NCI-H1436 treated with DMSO at 0.1 percent for 48 hours (cell line): ENCODE measurements at regions not wholly inside any gene's neighbourhood (a gene's known extent, or its start where the extent isn't known, plus 50 kb on each side); places are given as distances from the start of the nearest gene placed in this dataset.
A peak's percentile ranks its signal among the peaks of the same experiment; 100 is the strongest.

Experiments used
- DNase-seq: peaks from one replicate; lab custom pipeline; 2025; lab: John Stamatoyannopoulos, UW

DNA sequence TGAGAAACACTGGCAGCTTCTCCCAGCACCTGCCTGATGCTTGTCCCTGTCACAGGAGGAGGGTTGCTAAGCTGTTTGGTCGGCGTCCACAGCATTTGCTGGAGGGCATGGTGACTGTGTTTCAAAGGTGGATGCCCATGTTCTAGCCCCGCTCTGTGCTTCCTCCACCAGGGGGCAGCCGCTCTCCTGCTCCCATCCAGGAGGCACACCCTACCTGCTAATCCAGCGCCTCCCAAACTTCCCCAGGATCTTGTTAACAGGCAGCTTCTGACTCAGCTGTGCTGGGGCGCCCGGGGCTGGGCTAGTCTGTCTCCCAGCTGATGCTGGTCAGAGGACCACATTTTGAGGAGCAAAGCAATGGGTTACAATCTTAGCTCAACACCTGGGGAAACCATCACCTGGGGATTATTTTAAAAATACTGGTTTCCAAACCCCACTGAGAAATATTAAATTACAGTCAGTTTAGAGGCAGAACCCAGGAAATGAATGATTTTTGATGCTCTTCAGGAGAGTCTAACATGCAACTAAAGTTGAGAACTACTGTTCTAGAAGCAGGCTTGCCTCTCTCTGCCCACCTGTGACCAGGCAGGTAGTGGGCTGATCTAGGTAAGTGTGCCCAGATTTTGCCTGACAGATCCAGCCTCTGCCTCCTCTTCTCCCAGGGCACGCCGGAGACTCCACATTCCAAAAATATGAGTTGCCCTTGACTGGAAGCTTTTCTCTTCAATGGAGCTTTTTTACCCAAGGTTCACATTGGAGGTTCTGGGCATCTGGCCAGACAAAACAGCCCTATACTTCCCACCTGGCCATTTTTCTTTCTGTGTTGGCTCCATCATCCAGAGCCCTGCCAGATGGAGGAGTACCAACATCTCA is 92.7 kb upstream of the GPR26 start:
- DNase-seq: peak; percentile 23

DNA sequence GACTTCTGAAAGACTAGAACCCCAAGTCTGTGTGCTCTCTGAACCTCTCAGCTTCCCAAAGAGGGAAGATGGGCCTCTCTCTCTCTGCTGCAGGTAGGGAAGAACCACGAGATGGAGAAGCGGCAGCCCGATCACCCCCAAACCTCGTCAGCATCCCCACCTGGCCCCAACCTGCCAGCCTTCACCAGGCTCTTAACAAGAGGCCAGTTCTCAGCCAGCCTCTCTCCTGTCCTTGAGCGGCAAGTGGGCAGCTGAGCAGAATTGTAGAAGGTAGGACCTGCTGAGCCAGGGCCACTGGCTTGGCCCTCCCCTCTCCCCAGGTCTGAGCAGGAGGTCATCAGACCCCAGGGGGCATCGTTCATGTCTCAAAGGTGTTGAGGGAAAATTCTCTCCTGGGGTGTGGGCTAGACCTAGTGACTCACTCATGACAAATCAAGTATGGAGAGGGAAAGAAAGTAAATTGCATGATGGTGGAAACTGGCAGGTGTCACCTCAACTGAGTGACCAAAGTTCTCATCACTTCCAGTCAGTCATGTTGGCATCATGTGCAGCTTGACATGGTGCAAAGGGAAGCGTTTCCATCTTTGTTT is 92.0 kb upstream of the GPR26 start:
- DNase-seq: no peak

- no peak for DNase-seq
Observed at GRCh38 chr10:123575105-123575504, 91.0 kb upstream of the GPR26 start.

- no peak for DNase-seq
Observed at GRCh38 chr10:123576706-123577105, 89.4 kb upstream of the GPR26 start.

- no peak for DNase-seq
Observed at GRCh38 chr10:123577921-123578461, 88.2 kb upstream of the GPR26 start.

DNA sequence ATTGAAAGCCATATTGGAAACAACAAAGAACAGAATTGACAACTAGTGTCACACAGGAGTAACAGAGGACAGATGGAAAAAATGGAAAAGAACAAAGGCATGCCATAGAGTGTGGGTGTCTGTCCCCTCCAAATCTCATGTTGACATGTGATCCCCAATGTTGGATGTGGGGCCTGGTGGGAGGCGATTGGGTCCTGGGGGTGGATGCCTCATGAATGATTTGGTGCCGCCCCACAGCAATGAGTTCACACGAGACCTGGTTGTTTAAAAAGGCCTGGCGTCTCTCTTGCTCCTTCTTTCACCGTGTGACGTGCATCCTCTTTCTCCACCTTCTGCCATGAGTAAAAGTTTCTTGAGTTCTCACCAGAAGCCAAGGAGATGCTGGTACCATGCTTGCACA is 87.4 kb upstream of the GPR26 start:
- DNase-seq: no peak

DNA sequence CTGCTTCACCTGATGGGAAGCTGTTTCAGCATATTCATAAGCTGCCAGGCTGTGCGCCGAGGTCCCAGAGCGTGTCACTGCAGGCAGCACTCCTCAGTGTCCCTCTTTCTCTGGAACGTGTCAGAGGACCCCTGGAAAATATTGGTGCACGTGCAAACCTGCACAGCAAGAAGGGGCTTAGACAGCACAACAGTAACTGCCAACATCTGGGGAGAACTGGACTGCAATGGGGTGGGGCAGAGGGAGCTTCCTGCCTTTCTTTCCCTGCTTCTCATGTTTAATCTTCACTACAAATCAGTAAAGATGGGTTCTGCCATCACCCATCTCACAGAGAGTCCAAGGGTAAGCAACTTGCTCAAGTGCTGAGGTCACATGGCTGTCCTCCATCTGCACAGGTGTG is 86.5 kb upstream of the GPR26 start:
- DNase-seq: no peak

GRCh38 chr10:123580426-123580825 is 85.7 kb upstream of the GPR26 start:
- no peak for DNase-seq

GRCh38 chr10:123581656-123582055 is 84.5 kb upstream of the GPR26 start:
- DNase-seq: no peak

DNA sequence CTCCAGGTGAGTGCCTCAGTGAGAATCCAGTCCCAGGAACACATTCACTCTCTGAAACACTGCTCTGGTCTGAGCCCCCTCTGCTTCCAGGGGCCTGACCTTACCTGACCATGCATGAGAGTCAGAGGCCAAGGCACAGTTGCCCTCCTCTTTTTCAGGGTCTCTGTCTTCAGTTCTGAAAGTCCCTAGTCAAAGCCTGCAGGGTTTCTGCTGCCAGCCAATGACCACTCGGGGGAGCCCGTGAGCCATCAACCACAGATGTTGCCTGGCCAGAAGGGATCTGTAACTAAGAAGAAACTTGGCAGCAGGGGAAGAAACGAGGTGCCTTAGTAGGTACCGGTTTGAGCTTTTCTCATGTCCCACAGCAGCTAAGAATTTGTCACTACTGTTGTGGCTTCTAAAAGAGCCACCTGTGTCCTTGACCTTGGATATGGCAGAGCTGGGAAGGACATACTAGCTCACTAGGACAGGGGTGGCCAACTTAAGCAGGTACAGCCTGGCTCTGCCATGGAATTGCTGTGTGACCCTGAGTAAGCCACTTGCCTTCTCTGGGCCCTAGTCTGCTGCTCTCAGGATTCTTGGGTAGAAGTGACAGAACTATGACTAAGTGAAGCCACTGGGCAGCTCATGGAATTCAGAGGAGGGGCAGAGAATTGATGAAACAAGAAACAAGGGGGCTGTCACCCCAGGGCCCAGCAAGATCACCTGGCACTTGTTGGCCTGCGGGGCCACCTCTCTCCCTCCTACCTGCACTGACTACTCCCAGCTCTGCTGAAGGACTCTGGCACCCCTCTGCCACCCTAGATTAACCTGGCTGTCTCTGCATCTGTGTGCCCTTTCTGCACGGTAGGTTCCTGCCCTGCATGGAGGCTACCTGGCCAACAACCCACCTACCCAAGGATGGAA is 83.8 kb upstream of the GPR26 start:
- no peak for DNase-seq

- no peak for DNase-seq
Observed at GRCh38 chr10:123583639-123584418, 82.3 kb upstream of the GPR26 start.

DNA sequence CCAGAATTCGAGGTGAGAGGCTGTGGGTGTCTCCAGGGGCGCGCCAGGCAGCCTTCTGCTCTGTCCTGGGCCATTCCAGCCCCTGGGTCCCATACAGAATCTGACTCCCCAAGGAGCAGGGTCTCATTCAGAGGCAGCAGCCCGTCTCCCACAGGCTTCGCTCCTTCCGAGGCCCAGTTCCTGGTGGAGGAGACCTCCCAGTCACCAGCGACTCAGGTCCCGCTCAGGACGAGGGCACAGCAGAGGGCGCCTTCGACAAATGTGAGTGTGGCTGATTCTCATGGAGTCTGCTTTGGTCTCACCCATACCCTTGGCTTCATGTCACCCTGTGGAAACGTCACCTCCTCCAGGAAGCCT is 81.8 kb upstream of the GPR26 start:
- no peak for DNase-seq

- DNase-seq: no peak
Observed at GRCh38 chr10:123585477-123586445, 80.4 kb upstream of the GPR26 start.

GRCh38 chr10:123587110-123587509 is 79.0 kb upstream of the GPR26 start:
- no peak for DNase-seq

DNA sequence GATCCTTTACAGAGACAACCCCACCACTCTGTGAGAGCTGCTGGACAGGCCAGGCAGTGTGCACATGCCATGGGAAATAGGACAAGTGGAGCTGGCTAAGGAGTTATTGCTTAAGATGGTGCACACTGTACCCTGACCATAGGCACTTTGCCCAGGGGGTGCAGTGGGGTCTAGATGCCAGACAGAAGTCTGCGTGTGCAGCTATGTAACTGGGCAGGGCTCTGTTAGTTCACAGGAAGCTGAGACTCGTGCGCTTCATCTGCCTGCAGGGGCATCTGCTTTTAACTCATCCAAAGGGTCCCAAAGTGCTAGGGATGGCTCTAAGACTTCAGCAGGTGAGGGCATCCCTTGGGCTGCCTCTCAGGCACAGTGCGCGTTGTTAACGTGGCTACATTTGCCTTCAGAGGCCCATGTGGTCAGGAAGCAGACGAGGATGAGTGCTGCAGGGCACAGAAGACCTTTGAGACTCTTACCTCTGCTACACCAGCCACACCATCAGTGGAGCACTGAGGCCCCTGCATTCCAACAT is 77.7 kb upstream of the GPR26 start:
- no peak for DNase-seq

GRCh38 chr10:123595661-123596060 is 70.5 kb upstream of the GPR26 start:
- no peak for DNase-seq

DNA sequence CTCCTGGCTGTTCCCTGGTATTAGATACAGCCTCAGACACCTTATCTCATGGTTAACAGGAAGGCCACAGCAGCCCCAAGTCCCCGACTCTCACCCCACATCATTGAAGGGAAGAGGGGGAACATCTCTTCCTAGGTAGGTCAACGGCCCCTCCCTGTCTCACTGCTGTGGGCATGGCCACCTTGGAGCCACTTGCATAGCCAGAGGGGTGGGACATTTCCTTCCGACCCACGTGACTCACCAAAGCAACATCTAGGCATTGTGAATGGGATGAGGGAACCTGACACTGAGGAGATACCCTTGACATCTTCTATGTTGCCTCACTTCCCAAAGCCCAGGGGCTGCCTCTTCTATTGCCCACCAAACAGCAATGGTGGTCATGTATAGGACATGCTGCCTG is 68.5 kb upstream of the GPR26 start:
- DNase-seq: no peak

GRCh38 chr10:123599366-123599849 is 66.7 kb upstream of the GPR26 start:
- no peak for DNase-seq

GRCh38 chr10:123600177-123600576 is 66.0 kb upstream of the GPR26 start:
- no peak for DNase-seq

DNA sequence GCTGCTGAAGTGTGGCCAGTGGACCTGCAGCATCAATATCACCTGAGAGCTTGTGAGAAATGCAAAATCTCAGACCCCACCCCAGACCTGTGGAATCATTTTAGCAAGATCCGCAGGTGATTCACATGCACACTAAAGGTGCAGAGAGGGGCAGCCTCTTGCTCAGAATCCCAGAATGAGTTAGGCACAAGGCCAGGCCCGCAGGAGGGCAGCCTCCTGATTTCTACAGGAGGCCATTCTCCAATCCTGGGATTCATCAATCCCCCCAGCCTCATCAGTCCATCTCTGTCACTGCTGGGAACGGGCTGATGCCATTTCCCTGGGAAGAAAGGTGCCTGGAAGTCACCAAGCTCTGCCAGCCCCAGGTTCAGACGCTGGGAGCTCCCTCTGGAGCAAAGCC is 63.0 kb upstream of the GPR26 start:
- DNase-seq: no peak
